ENCODE measurements at regions not wholly inside any gene's neighbourhood (a gene's known extent, or its start where the extent isn't known, plus 50 kb on each side); places are given as distances from the start of the nearest gene placed in this dataset.

DNA sequence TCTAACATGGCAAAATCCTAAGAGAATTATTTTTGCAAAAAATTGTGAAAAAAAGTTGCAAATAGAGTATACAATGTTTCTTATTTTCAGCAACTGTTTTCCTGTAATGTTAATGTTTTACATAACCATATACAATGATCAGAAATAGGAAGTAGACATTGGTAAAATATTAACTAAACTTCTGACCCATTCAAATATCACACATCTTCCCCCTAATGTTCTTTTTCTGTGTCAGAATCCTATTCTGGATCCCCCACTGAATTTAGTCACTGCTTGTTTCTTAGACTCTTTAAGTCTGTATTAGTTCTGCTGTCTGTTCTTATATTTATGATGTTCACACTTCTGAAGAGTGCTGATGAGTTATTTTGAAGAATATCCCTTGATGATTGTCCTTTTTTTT is 62.0 kb downstream of the HFE start:
- ATAC-seq (ENCODE audit: insufficient read depth, low read depth) (no peak), DNase-seq (no peak)
- Histone ChIP-seq H3K27me3 (ENCODE audit: insufficient read depth, low read length, poor library complexity) (no peaks in the 10 kb centered on the region), H3K4me1 (ENCODE audit: insufficient read depth, low read length) (0 out of 2 replicates have a peak, but pooled peaks cover 5% of the 10 kb centered on the region), H3K4me3 (ENCODE audit: low read depth in 1 of 2, low read length in 2 of 2) (no peak overlapping the region), H2AFZ (ENCODE audit: low read depth, low read length) (no peak overlapping the region), H3K4me2 (ENCODE audit: insufficient read depth, low read length) (no peak overlapping the region), H3K36me3 (ENCODE audit: insufficient read depth, low read length) (no peaks in the 10 kb centered on the region), H3K79me2 (ENCODE audit: insufficient read depth, low read length) (no peaks in the 10 kb centered on the region), H3K9me3 (ENCODE audit: insufficient read depth, low read length, severe bottlenecking) (no peaks in the 10 kb centered on the region), H3K9ac (ENCODE audit: low read depth, low read length) (no peak overlapping the region), H3K27ac (ENCODE audit: low read length) (no peak overlapping the region; the same call in 1 of the 2 replicates), H4K20me1 (ENCODE audit: insufficient read depth, low read length) (no peaks in the 10 kb centered on the region)
- TF ChIP-seq, protein P1, sequence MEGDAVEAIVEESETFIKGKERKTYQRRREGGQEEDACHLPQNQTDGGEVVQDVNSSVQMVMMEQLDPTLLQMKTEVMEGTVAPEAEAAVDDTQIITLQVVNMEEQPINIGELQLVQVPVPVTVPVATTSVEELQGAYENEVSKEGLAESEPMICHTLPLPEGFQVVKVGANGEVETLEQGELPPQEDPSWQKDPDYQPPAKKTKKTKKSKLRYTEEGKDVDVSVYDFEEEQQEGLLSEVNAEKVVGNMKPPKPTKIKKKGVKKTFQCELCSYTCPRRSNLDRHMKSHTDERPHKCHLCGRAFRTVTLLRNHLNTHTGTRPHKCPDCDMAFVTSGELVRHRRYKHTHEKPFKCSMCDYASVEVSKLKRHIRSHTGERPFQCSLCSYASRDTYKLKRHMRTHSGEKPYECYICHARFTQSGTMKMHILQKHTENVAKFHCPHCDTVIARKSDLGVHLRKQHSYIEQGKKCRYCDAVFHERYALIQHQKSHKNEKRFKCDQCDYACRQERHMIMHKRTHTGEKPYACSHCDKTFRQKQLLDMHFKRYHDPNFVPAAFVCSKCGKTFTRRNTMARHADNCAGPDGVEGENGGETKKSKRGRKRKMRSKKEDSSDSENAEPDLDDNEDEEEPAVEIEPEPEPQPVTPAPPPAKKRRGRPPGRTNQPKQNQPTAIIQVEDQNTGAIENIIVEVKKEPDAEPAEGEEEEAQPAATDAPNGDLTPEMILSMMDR (IDR thresholded peaks at IDR 0.05; ENCODE audit: borderline replicate concordance, extremely low read depth, low read length, poor library complexity, severe bottlenecking), result no peak

DNA sequence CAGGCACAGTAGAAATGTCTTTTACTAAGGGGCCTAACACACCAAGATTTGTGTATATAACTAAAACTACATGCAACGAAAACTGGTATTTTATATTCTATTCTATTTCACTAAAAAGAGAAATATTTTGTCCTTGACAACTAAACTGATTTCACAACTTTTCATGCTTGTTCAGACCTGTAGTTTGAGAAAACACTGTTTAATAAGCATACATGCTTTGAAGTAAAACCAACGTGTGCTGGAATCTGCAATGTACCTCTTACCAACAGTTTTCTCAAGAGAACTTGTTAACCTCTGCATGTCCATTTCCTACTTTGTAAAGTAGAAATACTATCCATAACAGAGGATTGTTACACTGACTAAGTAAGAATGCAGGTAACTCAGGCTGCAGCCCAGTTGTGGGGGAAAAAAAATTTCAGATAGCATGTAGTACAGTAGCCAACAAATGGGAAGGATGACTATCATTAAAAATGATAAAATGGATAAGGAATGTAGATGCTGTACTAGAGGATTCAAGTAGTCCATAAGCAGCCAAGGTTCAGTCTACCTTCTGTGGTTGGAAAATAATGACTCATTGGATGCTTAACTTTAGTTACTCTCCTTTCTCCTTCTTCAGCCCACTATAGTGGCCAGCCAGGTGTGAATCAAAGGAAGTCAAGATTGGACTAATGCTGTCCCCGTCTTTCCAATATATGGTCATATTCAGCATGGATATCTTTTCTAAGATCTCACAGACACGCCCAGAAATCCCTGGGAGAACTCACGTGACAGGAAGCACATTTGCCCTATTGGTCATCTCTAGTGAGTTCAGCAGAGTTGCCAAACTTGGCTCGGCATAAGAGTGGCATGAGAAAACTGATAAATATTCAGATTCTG is 65.2 kb downstream of the HFE start:
- Histone ChIP-seq H3K4me3 (ENCODE audit: low read depth in 1 of 2, low read length in 2 of 2) (no peak overlapping the region), H3K27ac (ENCODE audit: low read length) (no peak overlapping the region), H3K4me2 (ENCODE audit: insufficient read depth, low read length) (no peak overlapping the region), H3K27me3 (ENCODE audit: insufficient read depth, low read length, poor library complexity) (no peaks in the 10 kb centered on the region), H3K9ac (ENCODE audit: low read depth, low read length) (no peak overlapping the region), H2AFZ (ENCODE audit: low read depth, low read length) (no peak overlapping the region), H4K20me1 (ENCODE audit: insufficient read depth, low read length) (peaks cover 8% of the 10 kb centered on the region), H3K79me2 (ENCODE audit: insufficient read depth, low read length) (peaks cover 12% of the 10 kb centered on the region), H3K4me1 (ENCODE audit: insufficient read depth, low read length) (peaks cover 15% of the 10 kb centered on the region), H3K9me3 (ENCODE audit: insufficient read depth, low read length, severe bottlenecking) (no peaks in the 10 kb centered on the region), H3K36me3 (ENCODE audit: insufficient read depth, low read length) (no peaks in the 10 kb centered on the region; the same call in 1 of the 2 replicates)
- DNase-seq, result no peak
- TF ChIP-seq, protein P1 (IDR thresholded peaks at IDR 0.05; ENCODE audit: borderline replicate concordance, extremely low read depth, low read length, poor library complexity, severe bottlenecking), result no peak
- no peak for TF ChIP-seq EZH2 (IDR thresholded peaks at IDR 0.05; ENCODE audit: borderline replicate concordance, low read depth, low read length, severe bottlenecking)
- ATAC-seq (ENCODE audit: insufficient read depth, low read depth), result no peak

DNA sequence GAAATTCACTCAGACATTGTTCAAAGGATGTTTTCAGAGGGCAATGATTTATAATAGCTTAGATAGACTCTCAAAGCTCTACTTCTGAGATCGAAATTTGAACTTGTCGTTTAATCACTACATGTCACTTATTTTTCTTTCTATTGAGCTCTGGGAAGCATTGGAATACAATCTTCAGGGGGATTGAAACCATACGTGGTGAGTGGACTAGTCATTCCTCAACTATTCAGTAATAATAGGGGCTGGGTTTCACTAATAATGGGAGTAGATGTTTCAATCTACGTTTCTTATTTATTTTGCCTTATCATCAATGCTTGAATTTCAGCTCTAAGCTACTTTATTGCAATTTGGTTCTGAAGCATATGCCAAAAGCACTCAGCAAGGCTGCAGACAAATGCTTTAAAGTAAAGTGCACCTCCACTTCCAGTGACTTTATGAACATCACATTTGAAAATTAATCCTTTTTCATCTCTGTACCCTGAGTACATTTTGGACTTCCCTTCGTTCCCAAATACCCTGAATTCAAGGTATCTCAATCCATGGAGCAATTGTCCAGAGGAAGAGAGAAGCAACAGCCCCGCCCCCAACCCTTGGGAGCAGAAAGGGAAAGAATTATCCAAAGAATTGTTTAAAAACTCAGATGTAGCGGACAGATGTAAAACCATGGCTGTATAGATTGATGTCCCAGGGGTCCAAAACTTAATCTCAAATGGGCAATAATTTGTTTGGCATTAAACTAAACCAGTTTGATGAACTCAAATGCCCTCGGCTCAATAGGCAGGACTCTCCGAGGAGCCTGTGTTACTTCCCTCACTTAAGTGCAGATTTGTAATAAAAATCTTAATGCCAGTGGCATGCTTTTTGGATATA is 68.1 kb downstream of the HFE start:
- Histone ChIP-seq H3K4me3 (ENCODE audit: low read depth in 1 of 2, low read length in 2 of 2) (peak overlapping the region; percentile 78 to 82), H3K4me1 (ENCODE audit: insufficient read depth, low read length) (peaks cover 25% of the 10 kb centered on the region), H3K79me2 (ENCODE audit: insufficient read depth, low read length) (peaks cover 35% of the 10 kb centered on the region), H3K27me3 (ENCODE audit: insufficient read depth, low read length, poor library complexity) (no peaks in the 10 kb centered on the region), H3K9me3 (ENCODE audit: insufficient read depth, low read length, severe bottlenecking) (no peaks in the 10 kb centered on the region), H3K9ac (ENCODE audit: low read depth, low read length) (peak overlapping the region; percentile 90), H3K27ac (ENCODE audit: low read length) (peak overlapping the region; percentile 90), H3K4me2 (ENCODE audit: insufficient read depth, low read length) (peak overlapping the region; percentile 59), H2AFZ (ENCODE audit: low read depth, low read length) (peak overlapping the region; percentile 74), H3K36me3 (ENCODE audit: insufficient read depth, low read length) (peaks cover 5% of the 10 kb centered on the region; the same call in 1 of the 2 replicates), H4K20me1 (ENCODE audit: insufficient read depth, low read length) (peaks cover 18% of the 10 kb centered on the region)
- DNase-seq (peak; percentile 61), ATAC-seq (ENCODE audit: insufficient read depth, low read depth) (no peak)
- no peak for TF ChIP-seq EZH2 (IDR thresholded peaks at IDR 0.05; ENCODE audit: borderline replicate concordance, low read depth, low read length, severe bottlenecking)
- TF ChIP-seq, protein P1 (IDR thresholded peaks at IDR 0.05; ENCODE audit: borderline replicate concordance, extremely low read depth, low read length, poor library complexity, severe bottlenecking), result no peak
